HG03159 (cell line): ENCODE measurements at regions not wholly inside any gene's neighbourhood (a gene's known extent, or its start where the extent isn't known, plus 50 kb on each side); places are given as distances from the start of the nearest gene placed in this dataset.
"Not testable (repeated sequence)": the region's sequence is repeated elsewhere in the genome, so short reads cannot be mapped to it uniquely, and the experiment has no call there.

Experiments used
- ATAC-seq: cut with Tn5 transposase; IDR thresholded peaks from one replicate; pipeline ENCODE4 v1.9.1; 2021; ENCODE audit warnings: mild to moderate bottlenecking, moderate library complexity; ENCODE audit not compliant: unreplicated experiment

DNA sequence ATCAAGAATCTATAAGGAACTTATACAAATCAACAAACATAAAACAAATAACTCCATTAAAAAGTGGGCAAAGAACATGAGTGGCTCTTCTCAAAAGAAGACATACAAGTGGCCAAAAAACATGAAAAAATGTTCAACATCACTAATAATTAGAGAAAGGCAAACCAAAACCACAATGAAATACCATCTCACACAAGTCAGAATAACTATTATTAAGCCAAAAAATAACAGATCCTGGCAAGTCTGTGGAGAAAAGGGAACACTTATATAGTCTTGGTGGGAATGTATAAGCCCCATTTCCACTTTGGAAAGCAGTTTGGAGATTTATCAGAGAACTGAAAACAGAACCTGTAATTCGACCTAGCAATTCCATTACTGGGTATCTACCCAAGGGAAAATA, 921.0 kb downstream of the KCNA4 start:
- ATAC-seq = no peak

DNA sequence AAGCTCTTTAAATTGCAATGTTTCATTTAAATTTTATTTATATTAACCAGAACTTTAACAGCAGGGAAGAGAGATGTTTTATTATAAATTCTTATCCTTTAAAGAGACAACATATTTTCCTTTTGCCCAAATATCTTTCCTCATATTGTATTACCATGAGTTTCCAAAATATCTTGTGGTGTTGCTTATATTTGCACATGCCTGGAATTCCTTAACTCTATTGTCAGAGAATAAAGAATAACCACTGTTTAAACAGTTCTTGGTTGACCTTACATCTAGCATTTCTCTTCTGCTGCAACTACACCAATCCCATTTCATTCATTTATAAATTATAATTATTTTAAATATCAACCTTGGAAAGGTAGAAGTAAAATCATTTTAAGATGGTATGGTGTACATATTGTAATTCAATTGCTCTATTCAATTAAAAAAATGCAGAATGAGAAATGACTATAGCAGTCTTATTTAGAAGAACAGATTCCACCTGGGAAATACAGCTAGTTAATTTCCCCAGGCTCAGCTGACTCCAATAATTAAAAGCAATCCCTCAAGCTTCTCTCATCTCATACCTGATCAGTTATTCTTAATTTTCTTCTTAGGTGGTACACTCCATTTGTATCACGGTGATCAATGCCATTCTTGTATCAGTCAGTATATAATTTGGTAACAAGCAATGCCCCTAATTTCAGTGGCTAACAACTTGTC, 923.3 kb downstream of the KCNA4 start:
- no peak for ATAC-seq

- no peak for ATAC-seq
These were observed 929.5 kb downstream of the KCNA4 start for GRCh38 chr11:29087200-29087812.

DNA sequence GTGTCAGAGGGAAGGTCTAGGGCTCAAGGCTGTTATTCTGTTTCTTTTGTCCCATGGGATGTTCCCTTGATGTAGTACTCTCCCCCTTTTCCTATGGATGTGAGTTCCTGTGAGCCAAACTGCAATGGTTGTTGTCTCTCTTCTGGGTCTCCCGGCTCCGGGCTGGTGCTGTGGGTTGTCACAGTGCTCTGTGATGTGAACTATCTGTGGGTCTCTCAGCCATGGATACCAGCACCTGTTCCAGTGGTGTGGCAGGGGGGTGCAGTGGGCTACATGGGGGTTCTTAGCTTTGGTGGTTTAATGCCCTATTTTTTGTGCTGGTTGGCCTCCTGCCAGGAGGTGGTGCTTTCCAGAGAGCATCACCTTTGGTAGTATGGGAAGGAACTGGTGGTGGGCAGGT, 941.1 kb downstream of the KCNA4 start:
- no peak for ATAC-seq

DNA sequence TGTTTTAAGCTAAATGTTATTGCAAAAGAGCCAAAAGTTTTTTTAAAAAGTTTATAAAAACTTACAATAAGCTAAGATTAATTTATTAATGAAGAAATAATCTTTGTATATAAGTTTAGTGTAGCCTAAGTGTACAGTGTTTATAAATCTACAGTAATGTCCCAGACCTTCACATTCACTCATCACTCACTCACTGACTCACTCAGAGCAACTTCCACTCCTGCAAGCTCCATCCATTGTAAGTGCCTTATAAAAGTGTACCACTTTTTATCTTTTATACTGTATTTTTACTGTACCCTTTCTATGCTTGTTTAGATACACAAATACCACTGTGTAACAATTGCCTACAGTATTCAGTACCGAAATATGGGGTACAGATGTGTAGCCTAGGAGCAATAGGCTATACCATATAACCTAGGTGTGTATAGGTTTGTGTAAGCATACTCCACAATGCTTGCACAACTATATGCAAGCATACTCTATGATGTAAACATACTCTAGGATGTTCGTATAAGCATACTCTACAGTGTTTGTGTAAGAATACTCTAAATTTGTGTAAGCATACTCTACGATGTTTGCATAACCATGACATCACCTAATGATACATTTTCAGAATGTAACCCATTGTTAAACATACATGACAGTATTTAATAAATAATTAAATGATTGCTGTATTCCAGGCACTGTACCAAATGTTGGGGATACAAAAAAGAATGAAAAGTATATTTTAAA, 953.0 kb downstream of the KCNA4 start:
- no peak for ATAC-seq

DNA sequence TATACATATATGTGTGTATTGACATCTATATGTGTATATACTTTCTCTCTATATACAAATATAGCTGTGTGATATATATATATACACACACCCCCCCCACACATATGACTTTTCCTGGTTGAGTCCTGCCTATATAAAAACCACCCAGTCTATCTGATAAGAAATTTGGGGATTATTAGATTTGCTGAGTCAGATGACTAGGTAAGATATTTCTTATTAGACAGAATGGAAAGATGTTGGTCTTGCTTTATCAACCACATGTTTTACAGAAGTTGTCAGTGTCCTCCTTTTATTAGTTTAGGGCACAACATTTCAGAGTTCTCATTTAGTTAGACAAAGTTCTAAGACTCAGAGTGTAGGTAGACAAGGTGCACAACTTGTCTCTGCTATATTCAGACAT, 953.3 kb downstream of the METTL15 start:
- no peak for ATAC-seq

GRCh38 chr11:29056487-29056886, 948.3 kb downstream of the METTL15 start:
- ATAC-seq = not testable (repeated sequence)

DNA sequence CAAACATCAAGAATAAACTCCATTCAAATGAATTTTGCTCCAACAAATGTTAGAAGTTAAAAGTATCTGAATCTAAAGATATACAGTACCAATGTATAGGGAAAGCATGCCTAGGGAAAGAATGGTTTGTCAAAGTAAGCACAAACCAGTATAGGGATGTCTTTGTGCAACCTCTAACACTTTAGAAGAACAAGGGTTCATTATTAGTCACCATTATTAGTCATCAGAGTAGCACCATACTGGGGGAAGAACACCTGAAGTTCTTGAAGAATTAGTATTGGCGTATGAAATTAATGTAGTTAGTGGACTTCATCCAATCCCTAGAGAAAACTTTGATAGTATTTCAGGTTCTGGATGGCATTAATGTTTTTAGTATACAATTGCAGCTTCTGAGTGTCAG, 943.7 kb downstream of the METTL15 start:
- ATAC-seq = no peak

GRCh38 chr11:29050962-29051361, 942.8 kb downstream of the METTL15 start:
- ATAC-seq = not testable (repeated sequence)

GRCh38 chr11:29040489-29040888, 932.3 kb downstream of the METTL15 start:
- ATAC-seq = no peak

DNA sequence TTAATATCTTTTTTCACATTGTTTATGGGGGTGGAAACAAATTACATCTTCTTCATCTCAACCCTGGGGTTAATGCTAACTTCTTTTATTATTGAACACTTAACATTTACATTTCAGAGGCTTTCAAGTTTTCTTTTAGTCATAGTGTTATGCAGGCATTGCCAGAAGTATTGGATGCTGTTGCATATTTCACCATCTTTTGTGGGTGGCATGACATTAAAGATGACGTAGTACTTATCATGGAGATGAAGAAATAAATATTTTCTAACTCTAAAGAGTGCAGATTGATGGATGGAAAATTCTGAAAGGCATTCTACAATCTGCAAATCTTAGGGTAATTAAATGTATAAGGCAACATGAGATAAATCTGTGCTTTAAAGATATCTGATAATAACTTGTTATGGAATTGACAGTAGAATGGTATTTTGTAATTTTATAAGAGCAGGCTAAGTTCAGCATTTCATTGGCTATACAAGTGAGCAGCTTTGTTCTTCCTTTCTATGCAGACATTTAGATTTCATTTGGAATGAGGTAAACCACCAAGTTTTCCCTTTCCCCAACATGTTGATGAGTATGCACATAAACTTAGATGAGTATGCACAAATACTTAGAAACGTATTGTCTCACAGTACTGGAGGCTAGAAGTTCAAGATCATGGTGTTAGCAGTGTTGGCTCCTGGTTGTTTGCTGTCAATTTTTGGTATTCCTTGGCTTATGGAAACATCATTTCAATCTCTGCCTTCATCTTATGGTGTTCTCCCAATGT, 924.4 kb downstream of the METTL15 start:
- no peak for ATAC-seq

DNA sequence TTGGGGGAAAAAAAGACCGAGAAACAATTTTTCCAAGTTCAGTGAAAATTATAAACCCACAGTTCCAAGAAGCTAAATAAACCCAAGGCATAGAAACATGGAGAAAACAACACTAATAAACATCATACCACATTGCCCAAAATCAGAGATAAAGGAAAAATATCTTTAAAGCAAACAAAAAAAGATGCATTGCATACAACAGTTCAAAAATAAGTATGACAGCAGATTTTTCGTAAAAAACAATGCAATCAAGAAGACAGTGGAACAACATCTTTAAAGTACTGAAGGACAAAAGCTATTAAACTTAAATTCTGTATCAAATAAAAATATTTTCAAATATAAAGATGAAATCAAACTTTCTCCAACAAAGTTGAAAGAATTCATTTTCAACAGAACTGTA, 921.3 kb downstream of the METTL15 start:
- ATAC-seq = no peak

GRCh38 chr11:29027436-29027835, 919.2 kb downstream of the METTL15 start:
- no peak for ATAC-seq

GRCh38 chr11:29026286-29026685, 918.1 kb downstream of the METTL15 start:
- no peak for ATAC-seq

- no peak for ATAC-seq
These were observed 916.8 kb downstream of the METTL15 start for GRCh38 chr11:29025001-29025400.

GRCh38 chr11:29024386-29024785, 916.2 kb downstream of the METTL15 start:
- no peak for ATAC-seq

- no peak for ATAC-seq
These were observed 915.6 kb downstream of the METTL15 start for GRCh38 chr11:29023761-29024160.

DNA sequence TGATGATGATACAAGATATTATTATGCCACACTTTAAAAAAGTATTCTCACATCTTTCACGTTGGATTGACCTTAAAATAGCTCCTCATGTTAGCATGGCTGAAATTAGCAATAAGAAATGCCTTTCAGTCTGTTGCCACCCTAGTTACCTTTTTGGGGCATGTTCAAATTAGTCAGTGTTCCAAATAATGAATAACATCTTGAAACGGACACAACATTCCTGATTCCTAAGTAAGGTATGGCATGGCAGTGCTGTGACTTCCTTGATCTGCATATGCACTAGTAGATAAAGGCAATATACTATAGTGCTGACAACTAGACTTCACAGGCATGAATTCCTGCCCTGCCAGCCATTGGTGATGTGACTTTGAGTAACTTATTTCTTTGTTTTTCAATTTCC, 914.5 kb downstream of the METTL15 start:
- ATAC-seq = no peak

DNA sequence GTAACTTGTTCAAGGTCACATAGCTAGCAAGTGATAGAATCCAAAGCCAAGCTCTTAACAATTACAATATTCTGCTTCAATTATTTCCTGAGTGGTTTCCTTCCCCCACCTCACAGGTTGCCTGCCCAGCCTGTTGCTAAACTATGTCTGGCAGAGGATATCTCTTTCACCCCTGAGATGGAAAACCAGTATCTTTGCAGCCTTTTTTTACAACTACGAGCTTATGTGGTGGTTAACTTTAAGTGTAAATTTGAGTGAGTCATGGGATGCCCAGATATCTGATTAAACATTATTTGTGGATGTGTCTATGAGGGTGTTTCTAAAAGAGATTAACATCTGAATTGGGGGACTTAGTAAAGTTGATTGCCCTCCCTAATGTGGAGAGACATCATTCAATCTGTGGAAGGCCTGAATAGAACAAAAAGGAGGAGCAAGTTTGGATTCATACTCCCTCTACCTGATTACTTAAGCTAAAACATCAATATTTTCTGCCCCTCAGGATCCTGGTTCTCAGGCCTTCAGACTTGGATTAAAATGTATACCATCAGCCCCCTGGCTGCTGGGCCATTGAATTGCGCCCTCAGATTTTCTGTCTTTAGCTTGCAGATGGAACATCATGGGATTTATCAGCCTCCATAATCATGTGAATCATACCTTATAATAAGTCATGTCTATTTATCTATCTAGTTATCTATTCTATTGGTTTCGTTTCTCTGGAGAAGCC, 911.9 kb downstream of the METTL15 start:
- ATAC-seq = no peak

- no peak for ATAC-seq
These were observed 910.4 kb downstream of the METTL15 start for GRCh38 chr11:29018631-29019030.

GRCh38 chr11:29017941-29018340, 909.8 kb downstream of the METTL15 start:
- no peak for ATAC-seq
